GM18511 (cell line): ENCODE measurements at regions not wholly inside any gene's neighbourhood (a gene's known extent, or its start where the extent isn't known, plus 50 kb on each side); places are given as distances from the start of the nearest gene placed in this dataset.
"Not testable (repeated sequence)": the region's sequence is repeated elsewhere in the genome, so short reads cannot be mapped to it uniquely, and the experiment has no call there.

ENCODE experiments used
- ATAC-seq: cut with Tn5 transposase; IDR thresholded peaks from one replicate; pipeline ENCODE4 v1.9.1; 2021; ENCODE audit warnings: mild to moderate bottlenecking, moderate library complexity; ENCODE audit not compliant: unreplicated experiment

DNA sequence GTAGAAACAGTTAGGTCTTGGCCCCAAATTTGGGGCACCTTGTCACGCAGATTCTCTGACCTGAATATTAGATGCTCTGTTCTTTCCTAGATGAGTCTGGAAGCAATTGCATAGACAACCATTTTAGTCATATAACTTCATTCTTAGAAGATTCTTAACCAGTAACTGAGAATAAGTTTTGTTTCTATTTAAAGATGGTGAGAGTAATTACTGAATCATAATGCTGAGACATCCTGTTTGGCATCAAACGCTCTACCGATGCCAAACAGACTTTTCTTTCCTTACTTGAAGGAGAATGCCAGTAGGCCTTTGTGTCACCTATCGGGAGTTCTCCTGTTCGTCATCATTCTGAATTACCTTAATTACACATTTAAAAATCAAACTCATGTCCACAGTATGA lies 131.6 kb upstream of the ID4 start:
- no peak for ATAC-seq

DNA sequence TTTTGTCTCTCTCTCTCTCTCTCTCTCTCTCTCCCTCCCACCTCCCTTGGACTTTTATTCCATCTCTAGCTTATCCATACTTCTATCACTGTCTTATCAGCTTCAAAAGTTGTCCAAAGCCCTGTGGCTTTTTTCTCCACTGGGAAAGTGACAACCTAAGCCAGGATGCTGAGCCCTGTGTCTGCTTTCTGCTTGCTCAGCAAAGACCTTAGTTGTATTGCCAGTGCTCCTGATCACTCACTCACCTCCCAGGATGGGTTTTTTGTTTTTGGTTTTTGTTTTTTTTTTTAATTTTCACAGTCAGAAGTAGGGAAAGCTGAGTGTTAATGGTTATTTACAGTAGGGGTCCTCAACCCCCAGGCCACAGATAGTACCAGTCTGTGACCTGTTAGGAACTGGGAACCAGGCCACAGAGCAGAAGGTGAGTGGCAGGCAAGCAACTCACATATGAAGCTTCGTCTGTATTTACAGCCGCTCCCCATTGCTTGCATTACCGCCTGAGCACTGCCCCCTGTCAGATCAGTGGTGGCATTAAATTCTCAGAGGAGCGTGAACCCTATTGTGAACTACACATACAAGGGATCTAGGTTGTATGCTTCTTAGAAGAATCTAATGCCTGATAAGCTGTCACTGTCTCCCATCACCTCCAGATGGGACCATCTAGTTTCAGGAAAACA lies 125.0 kb upstream of the ID4 start:
- no peak for ATAC-seq

DNA sequence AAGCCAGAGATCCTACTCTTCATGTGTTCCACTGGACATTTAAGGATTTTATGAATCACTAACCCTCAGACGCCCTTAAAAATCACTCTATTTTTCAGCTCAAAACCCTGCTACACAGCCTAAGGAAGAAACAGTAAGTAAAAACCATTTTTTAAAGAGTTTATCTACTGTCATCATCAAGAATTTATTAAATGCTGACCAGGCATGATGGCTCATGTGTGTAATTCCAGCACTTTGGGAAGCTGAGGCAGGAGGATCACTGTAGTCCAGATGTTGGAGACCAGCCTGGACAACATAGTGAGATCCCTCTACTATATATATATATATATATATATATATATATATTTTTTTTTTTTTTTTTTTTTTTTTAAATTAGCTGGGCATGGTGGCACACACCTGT lies 124.2 kb upstream of the ID4 start:
- ATAC-seq = no peak

DNA sequence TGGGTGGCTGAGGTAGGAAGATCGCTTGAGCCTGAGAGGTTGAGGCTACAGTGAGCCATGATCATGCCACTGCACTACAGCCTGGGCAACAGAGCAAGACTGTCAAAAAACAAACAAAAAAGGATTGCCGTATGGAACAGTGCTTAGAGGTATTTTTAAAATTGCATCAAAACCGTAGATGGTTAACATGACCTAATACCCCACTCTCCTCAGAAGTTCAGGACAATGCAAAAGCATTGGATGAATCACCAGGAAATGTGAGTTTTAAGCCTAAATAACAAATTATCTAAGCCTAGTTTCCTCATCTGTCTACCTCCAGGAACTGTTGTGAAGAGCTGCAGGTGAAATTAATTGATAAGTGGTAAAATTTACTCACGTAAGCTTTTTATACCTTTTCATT lies 123.8 kb upstream of the ID4 start:
- no peak for ATAC-seq

DNA sequence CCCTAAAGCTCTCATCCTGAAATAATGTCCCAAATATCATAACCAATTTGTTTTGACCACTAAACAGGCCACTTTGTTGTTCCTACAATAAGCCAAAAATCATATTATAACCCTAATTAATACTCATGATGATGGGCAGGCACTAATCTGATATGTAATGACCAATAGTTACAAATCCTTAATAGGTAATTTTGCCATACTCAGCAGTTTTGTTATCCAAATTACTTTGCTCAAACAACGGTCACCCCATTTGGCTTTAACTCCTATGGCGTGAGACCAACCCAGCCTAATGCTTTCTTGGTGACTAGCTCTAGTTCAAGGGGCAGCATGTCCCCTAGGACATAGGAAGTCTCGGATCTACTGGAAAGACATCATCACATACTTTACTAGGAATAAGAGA lies 123.2 kb upstream of the ID4 start:
- no peak for ATAC-seq

DNA sequence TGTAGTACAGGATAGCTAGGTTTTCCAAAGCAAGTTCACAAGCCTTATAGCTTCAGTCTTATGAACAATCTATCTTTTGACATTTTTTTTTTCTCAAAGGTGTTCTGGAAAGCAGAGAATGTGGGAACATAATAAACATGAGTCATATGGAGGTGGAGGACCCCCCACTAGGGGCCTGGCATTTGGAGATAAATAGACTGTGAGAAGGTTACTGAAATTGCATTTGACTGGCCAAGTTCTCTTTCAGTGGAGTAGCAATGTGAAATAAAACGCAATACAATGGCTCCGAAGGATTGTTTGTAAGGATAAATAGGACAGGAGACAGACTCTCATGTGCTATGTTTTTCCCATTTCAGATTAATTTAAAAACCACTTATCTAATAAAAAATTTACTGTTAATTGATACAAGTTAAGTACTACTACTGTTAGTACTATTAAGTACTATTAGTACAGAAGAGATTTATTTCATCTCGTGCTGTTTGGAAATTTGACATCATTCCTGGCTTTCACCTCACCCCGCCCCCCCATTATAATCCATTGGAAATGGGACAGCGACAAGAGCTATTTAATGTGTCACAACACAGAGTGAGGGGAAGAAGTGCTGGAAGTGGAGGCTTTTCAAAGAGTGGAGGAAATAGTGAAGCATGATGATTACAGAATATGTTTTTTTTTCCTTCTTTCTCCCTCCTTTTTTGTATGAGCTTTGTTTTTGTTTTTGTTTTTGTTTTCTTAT lies 122.6 kb upstream of the ID4 start:
- ATAC-seq = no peak

DNA sequence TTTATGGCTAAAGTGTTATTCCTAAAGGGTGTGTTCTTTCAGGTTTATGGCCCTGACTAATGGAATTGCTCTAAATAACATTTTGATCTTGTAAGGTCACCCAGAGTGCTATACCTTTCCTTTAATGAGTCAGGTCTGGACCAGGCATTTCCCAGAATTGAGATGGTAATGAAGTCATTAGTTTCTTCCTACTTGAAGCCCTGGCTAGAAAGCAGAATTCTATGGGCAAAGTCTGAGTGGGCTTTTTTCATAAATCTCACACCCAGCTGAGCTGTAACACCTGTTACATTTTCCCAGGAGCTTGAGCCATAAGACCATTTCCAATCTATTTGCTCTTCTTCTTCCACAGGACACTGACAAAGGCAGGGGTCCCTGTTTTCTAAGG lies 122.0 kb upstream of the ID4 start:
- ATAC-seq = no peak

DNA sequence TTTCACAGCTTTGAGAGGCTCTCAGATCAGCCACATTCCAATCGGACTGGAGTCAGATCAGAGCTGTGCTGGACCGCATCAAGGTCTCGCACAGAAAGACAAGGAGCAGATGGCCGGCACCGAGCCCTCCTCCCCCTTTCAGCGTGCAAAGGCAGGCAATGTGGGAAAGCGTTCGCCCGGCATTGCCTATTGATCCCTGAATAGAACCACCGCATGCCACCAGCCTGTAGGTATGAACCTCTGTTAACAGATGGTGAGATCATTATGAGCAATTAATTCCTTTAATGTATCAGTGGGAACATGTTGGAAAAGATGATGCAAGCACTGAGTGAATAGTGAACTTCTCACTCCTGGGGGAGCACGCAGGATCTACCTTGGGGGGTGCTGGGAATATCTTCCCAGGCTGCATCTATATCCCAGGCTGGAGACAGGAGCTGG lies 117.5 kb upstream of the ID4 start:
- ATAC-seq = no peak

DNA sequence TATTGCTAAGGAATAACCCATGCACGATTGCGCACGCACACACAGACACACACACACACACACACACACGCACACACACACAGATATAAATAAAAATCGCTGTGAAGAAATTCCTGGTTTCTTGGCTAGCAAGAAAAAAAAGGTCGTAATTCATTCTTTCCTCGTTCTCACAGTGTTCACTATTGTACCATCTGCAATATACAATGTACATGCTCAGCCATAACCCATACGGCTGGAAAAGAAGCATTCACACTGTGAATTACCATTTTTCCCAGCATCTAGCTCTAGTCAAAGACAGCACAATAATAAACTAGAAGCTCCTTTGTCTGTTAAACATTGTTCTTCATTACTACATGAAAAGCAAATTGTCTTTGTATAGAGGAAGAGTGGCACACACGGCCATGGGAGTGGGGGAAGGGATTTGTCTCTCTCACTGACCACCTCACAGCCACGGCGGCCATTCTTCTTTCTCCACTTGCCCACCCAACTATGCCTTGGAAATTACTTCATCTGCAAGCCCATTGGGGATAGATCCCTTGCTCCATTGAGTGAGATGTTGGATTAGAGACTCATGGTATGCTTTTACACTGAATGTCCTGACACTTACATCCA lies 115.3 kb upstream of the ID4 start:
- no peak for ATAC-seq

DNA sequence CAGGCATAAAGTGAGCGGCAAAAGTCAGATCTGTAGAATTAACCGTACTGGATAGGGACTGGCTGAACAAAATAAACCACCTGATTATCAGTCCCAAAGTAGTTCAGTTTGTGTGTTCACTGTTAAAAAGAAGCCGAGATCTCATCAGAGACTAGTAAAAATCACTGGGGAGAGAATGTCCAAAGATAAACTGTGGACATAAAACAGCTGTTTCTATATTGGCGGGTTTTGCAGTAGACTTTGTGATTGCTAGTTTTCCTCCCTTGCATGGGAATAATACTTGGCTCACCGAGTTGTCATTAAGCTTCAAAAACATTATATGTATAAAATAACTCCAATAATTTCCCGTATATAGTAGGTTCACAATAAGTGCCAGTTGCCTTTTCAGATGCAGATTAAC lies 114.2 kb upstream of the ID4 start:
- ATAC-seq = no peak

DNA sequence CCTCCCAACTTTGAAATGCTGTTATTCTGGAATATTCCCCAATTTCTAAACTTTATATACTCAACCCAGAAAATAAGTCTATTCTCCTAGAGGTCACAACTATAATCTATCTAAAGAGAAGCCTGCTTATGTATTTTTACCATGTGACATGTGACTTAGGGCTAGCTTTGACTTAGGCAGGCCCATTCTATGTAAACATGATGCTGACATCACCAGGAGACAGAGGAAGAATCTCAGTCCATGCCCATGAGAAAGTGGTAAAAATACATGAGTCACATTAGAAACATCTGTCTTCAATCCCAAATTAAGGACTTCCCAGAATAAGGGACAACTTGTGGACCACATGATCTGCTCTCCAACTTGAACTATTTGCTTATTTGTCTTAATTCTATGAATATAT lies 113.6 kb upstream of the ID4 start:
- no peak for ATAC-seq

DNA sequence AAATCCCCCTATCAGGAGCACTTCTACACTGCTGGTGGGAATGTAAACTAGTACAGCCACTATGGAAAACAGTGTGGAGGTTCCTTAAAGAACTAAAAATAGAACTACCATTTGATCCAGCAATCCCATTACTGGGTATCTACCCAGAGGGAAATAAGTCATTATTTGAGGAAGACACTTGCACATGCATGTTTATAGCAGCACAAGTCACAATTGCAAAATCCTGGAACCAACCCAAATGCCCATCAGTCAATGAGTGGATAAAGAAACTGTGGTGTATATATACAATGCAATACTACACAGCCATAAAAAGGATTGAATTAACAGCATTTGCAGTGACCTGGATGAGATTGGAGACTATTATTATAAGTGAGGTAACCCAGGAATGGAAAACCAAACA lies 111.7 kb upstream of the ID4 start:
- ATAC-seq = not testable (repeated sequence)

DNA sequence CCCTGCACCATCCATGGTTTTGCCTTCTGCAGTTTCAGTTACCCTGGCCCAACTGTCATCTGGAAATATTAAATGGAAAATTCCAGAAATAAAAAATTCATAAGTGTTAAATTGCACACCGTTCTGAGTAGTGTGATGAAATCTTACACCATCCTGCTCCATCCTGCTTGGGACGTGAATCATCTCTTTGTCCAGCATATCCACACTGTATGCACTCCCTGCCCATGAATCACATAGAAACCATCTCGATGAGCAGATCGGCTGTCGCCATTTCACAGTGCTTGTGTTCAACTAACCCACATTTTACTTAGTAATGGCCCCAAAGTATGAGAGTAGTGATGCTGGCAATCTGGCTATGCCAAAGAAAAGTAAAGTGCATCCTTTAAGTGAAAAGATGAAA lies 105.9 kb upstream of the ID4 start:
- no peak for ATAC-seq

DNA sequence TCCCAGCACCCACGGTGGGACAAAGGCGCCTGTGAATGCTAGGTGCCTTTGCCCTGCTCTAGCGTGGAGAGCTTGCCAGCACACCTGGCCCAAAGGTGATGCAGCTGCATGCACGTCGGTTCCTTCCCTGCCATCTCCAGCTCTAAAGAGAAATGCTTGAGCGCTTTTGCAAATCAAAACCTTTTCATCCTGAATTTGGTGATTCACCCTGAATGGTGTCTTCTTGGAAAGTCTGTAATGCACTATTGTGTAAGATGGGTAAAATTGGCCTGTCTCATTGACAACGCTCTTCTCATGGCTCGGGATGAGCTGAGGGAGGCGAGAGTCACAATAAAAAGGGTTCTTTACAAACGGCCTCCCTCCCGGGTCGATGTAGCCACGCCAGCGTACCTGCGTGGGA lies 103.1 kb upstream of the ID4 start:
- no peak for ATAC-seq

DNA sequence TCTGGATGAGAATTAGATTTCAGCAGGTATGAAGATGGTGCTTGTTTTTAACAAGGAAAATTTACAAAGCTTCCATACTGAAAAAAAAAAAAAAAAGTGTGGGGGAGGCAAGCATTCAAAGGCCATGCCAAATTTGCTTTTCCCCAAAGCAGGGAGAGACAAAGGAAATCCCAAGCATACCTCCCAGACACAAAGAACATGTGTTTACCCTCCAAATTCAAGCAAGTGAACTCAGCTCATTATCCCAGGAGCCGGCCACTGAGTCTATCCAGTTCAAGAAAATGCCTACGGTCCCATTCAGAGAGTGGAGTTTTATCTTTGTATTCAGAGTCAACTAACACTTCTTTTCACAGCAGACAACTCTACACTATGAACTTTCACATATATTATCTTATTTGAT lies 102.7 kb upstream of the ID4 start:
- ATAC-seq = no peak

DNA sequence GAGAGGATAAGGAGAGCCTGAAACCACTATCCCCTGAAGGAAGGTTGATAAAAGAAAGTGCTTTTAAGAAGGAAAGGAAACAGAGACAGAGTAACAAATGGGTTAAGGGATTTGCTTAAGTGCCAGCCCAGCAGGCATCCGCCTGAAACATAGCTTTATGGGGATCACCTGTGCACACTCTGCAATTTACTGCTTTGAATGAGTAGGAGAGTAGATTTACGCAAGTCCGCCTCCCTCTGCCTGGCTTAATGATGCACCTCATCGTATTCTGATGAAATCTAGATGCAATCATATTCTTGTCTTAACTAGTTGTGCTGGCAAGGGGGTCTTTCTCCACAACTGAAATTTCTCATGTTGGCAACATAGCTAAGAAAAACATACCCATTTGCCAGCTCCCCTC lies 101.1 kb upstream of the ID4 start:
- no peak for ATAC-seq

DNA sequence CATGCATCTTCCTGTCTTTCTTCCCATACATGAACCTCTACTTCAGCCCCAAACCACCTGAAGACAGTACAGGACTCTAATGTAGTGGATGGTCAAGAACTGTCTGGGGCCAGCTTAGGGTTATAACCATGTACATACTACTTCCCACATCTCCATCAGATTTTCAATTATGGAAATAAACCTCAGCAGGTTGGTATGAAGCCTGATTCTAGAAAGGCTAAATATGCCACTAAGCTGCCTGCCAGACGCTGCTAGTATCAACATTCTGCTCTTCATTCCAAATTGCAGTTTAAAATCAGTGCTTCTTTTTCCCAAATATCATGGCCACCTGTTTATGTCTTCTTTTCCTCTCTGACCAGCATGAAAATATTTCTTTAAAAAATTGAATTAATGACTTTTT lies 99.2 kb upstream of the ID4 start:
- ATAC-seq = no peak

DNA sequence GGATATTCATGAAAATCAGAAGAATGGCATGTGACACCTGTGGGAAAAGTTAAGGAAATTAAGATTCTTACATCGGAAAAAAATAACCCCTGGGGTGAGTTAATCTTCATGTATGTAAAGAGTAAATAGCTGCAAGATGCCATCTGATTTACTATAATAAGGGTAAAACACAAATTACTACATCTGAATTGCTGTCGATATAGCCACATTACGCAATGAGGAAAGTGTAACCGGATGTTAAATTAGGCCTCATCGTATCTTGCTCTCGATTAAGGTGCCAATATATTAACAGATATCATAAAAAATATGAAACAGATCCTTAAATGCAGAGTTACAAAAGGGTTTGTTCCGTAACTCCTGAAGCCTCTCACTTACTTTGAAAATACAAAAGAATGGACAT lies 87.4 kb upstream of the ID4 start:
- ATAC-seq = no peak

DNA sequence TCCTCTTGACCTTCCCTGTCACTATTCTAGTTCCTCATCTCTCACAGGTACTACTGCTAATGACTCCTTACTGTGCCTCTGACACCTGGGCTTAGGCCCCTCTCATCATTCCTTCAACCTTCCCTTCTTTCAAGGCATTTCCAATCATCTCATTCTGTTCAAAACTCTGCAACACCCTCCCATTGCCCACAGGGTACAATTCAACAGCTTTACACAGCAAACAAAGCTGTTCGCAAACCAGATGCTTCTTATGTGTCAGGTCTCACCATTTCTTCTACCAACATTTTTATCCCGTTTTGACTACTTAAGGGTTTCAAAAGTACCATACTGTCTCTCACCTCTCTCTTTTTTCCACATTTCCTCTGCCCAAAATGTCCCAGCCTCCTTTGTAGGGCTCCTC lies 84.4 kb upstream of the ID4 start:
- ATAC-seq = no peak

DNA sequence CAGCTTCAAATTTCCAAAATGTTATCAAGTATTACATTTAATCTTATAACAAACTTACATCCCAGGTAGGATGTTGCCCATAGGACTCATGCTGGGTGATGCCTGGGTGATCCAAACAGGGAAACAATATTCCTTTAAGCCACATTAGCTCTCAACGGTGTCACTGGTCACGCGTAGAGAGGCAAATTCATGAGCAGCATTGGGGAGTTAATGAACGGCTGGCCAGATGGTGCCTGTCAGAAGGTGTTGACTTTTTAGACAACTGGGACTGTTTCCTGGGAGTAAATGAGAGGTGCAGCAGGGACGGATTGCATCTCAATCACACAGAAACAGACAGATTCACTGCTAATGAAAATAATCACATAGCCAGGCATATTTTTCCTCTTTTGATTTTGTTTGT lies 83.3 kb upstream of the ID4 start:
- ATAC-seq = no peak

DNA sequence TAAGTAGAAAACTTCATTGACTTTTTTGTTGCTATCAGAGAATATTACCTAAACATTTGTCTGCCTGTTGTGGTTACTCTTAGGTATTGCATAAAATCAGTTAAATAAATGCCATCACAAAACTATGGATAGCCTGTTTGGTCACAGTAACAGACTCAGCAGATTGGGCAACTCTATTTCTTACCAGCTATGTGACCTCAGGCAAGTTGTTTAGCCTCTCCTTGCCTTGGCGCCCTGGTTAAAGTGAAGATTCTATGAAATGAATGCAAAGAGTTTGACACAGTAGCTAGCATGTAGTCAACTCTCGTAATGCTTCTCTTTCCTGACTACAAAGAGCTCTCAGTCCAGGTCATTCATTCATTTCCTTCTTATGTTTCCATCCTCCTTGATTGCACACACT lies 82.5 kb upstream of the ID4 start:
- ATAC-seq = no peak

DNA sequence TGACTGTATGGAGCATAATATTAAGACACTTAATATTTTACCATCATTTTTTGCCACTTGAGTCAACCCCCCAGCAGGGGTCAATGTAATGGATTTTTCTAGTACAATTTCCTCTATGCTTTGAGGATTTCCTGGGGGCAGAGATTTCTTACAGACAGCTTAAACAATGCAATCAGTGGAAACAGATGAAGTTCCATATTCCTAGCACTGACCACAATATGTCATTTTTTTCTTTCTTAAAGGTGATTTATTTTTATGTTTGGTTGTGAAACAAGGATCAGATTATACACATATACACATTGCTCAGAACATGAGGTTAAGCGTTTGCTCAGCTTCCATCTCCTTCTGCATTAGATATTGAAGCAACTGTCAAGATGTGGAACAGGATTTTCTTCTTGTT lies 82.0 kb upstream of the ID4 start:
- ATAC-seq = no peak

DNA sequence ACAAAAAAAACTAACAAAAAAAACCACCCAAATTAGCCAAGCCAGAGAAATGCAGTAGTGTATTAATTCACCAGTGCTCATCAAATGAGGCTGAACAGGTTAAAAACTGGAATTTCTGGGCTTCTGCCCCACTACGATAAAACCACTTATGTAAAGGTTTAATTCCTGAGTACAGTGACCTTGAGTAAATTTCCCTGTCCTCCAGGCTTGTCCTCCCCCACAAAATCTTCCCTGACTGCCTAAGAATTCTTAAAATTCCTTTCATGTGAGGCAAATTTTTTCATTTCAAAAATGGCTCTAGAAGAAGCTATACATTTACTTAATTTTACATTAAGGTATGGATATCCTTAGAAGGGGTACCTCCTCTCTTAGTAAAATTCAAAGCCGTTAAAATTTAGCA lies 80.1 kb upstream of the ID4 start:
- ATAC-seq = no peak
